Osteocyte (in vitro differentiated cells): ENCODE measurements at regions not wholly inside any gene's neighbourhood (a gene's known extent, or its start where the extent isn't known, plus 50 kb on each side); places are given as distances from the start of the nearest gene placed in this dataset.

Experiments
- DNase-seq: peaks from one replicate; pipeline ENCODE4 v3.0.0; 2021; ENCODE audit warnings: mixed read lengths; ENCODE audit not compliant: unreplicated experiment; ENCODE audit errors: extremely low spot score
- H3K27ac Mint-ChIP-seq: one replicate; pipeline ENCODE4 v1.8.0; 2021; ENCODE audit warnings: mild to moderate bottlenecking, mixed read lengths; ENCODE audit not compliant: unreplicated experiment
- H3K27me3 Mint-ChIP-seq: one replicate; pipeline ENCODE4 v1.8.0; 2021; ENCODE audit warnings: mixed read lengths; ENCODE audit not compliant: unreplicated experiment
- H3K36me3 Mint-ChIP-seq: one replicate; pipeline ENCODE4 v1.8.0; 2021; ENCODE audit warnings: mixed read lengths; ENCODE audit not compliant: unreplicated experiment
- H3K4me1 Mint-ChIP-seq: one replicate; pipeline ENCODE4 v1.8.0; 2021; ENCODE audit warnings: mixed read lengths; ENCODE audit not compliant: unreplicated experiment
- H3K4me3 Mint-ChIP-seq: one replicate; pipeline ENCODE4 v1.8.0; 2021; ENCODE audit warnings: mild to moderate bottlenecking, moderate library complexity, mixed read lengths; ENCODE audit not compliant: unreplicated experiment
- H3K9me3 Mint-ChIP-seq: one replicate; pipeline ENCODE4 v1.8.0; 2021; ENCODE audit warnings: mixed read lengths; ENCODE audit not compliant: unreplicated experiment
- CTCF ChIP-seq: fragments of 200-600 bp; sonication (generic); IDR thresholded peaks from 2 replicates; pipeline ENCODE4 v1.5.0; 2021; ENCODE audit warnings: antibody characterized with exemption, mild to moderate bottlenecking, moderate library complexity

GRCh38 chr5:75952963-75953362, 130.2 kb upstream of the SV2C start:
- TF ChIP-seq CTCF, result no peak
- H3K4me1 Mint-ChIP-seq, result no peaks in the 10 kb centered on the region
- no peaks in the 10 kb centered on the region for H3K27me3 Mint-ChIP-seq
- DNase-seq, result no peak
- H3K9me3 Mint-ChIP-seq, result peaks cover 4% of the 10 kb centered on the region
- H3K4me3 Mint-ChIP-seq, result no peak overlapping the region
- H3K36me3 Mint-ChIP-seq, result no peaks in the 10 kb centered on the region
- H3K27ac Mint-ChIP-seq, result no peak overlapping the region

GRCh38 chr5:75952291-75952690, 130.9 kb upstream of the SV2C start:
- H3K4me3 Mint-ChIP-seq, result no peak overlapping the region
- no peak overlapping the region for H3K27ac Mint-ChIP-seq
- H3K27me3 Mint-ChIP-seq, result no peaks in the 10 kb centered on the region
- H3K4me1 Mint-ChIP-seq, result no peaks in the 10 kb centered on the region
- H3K36me3 Mint-ChIP-seq, result no peaks in the 10 kb centered on the region
- TF ChIP-seq CTCF, result no peak
- no peak for DNase-seq
- H3K9me3 Mint-ChIP-seq, result peaks cover 4% of the 10 kb centered on the region

- no peak for DNase-seq
- Mint-ChIP-seq H3K27ac (no peak overlapping the region), H3K27me3 (no peaks in the 10 kb centered on the region), H3K9me3 (peaks cover 4% of the 10 kb centered on the region), H3K4me3 (no peak overlapping the region), H3K36me3 (no peaks in the 10 kb centered on the region), H3K4me1 (no peaks in the 10 kb centered on the region)
- no peak for TF ChIP-seq CTCF
These were observed 131.5 kb upstream of the SV2C start for GRCh38 chr5:75951716-75952115.

- Mint-ChIP-seq H3K9me3 (peaks cover 3% of the 10 kb centered on the region), H3K4me1 (no peaks in the 10 kb centered on the region), H3K27ac (no peak overlapping the region), H3K4me3 (no peak overlapping the region), H3K27me3 (peaks cover 4% of the 10 kb centered on the region), H3K36me3 (no peaks in the 10 kb centered on the region)
- DNase-seq, result no peak
- no peak for TF ChIP-seq CTCF
These were observed 132.0 kb upstream of the SV2C start for GRCh38 chr5:75951158-75951557.

GRCh38 chr5:75948438-75948837, 134.7 kb upstream of the SV2C start:
- TF ChIP-seq CTCF, result no peak
- peaks cover 3% of the 10 kb centered on the region for H3K9me3 Mint-ChIP-seq
- H3K36me3 Mint-ChIP-seq, result no peaks in the 10 kb centered on the region
- DNase-seq, result no peak
- H3K27ac Mint-ChIP-seq, result no peak overlapping the region
- no peak overlapping the region for H3K4me3 Mint-ChIP-seq
- no peaks in the 10 kb centered on the region for H3K4me1 Mint-ChIP-seq
- peaks cover 4% of the 10 kb centered on the region for H3K27me3 Mint-ChIP-seq
